ENCODE measurements at regions not wholly inside any gene's neighbourhood (a gene's known extent, or its start where the extent isn't known, plus 50 kb on each side); places are given as distances from the start of the nearest gene placed in this dataset.

GRCh38 chr9:78813602-78814180 is 516.8 kb downstream of the PSAT1 start:
- TF ChIP-seq CTCF (IDR thresholded peaks at IDR 0.05) (no peak), POLR2A (IDR thresholded peaks at IDR 0.05) (no peak), POLR2AphosphoS5 (IDR thresholded peaks at IDR 0.05) (no peak)

Data from breast epithelium (tissue), 3 donors.